ENCODE measurements at regions not wholly inside any gene's neighbourhood (a gene's known extent, or its start where the extent isn't known, plus 50 kb on each side); places are given as distances from the start of the nearest gene placed in this dataset.

- no peak overlapping the region for H3K4me2 ChIP-seq
- H3K27me3 ChIP-seq (ENCODE audit: insufficient read depth, low read depth) = no peaks in the 10 kb centered on the region
- H3K27ac ChIP-seq = no peak overlapping the region
Observed at GRCh38 chr2:104091894-104092293, 762.0 kb upstream of the POU3F3 start.

GRCh38 chr2:104092886-104093285, 761.0 kb upstream of the POU3F3 start:
- no peak overlapping the region for H3K27ac ChIP-seq
- H3K79me2 ChIP-seq (ENCODE audit: insufficient read depth, low read depth) = no peaks in the 10 kb centered on the region
- TF ChIP-seq, protein P1, sequence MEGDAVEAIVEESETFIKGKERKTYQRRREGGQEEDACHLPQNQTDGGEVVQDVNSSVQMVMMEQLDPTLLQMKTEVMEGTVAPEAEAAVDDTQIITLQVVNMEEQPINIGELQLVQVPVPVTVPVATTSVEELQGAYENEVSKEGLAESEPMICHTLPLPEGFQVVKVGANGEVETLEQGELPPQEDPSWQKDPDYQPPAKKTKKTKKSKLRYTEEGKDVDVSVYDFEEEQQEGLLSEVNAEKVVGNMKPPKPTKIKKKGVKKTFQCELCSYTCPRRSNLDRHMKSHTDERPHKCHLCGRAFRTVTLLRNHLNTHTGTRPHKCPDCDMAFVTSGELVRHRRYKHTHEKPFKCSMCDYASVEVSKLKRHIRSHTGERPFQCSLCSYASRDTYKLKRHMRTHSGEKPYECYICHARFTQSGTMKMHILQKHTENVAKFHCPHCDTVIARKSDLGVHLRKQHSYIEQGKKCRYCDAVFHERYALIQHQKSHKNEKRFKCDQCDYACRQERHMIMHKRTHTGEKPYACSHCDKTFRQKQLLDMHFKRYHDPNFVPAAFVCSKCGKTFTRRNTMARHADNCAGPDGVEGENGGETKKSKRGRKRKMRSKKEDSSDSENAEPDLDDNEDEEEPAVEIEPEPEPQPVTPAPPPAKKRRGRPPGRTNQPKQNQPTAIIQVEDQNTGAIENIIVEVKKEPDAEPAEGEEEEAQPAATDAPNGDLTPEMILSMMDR (conservative IDR thresholded peaks at IDR 0.05; ENCODE audit: low read depth, low read length) = no peak
- H4K20me1 ChIP-seq (ENCODE audit: insufficient read depth) = no peaks in the 10 kb centered on the region
- no peak overlapping the region for H3K4me2 ChIP-seq
- H3K4me3 ChIP-seq (IDR thresholded peaks at IDR 0.05; ENCODE audit: insufficient read depth, low read depth, low read length) = no peak overlapping the region
- no peak overlapping the region for H2AFZ ChIP-seq (ENCODE audit: low read depth)
- H3K36me3 ChIP-seq (ENCODE audit: insufficient read depth) = no peaks in the 10 kb centered on the region
- H3K4me1 ChIP-seq (ENCODE audit: low read depth, poor library complexity, severe bottlenecking) = no peaks in the 10 kb centered on the region
- H3K9ac ChIP-seq = no peak overlapping the region
- H3K27me3 ChIP-seq (ENCODE audit: insufficient read depth, low read depth) = no peaks in the 10 kb centered on the region

More at GRCh38 chr2:104091894-104092293, 762.0 kb upstream of the POU3F3 start:
- Histone ChIP-seq H3K4me1 (ENCODE audit: low read depth, poor library complexity, severe bottlenecking) (no peaks in the 10 kb centered on the region), H4K20me1 (ENCODE audit: insufficient read depth) (no peaks in the 10 kb centered on the region), H2AFZ (ENCODE audit: low read depth) (no peak overlapping the region), H3K79me2 (ENCODE audit: insufficient read depth, low read depth) (no peaks in the 10 kb centered on the region), H3K36me3 (ENCODE audit: insufficient read depth) (no peaks in the 10 kb centered on the region), H3K4me3 (IDR thresholded peaks at IDR 0.05; ENCODE audit: insufficient read depth, low read depth, low read length) (no peak overlapping the region), H3K9ac (no peak overlapping the region)
- TF ChIP-seq, protein P1 (conservative IDR thresholded peaks at IDR 0.05; ENCODE audit: low read depth, low read length) = no peak

- Histone ChIP-seq H2AFZ (ENCODE audit: low read depth) (no peak overlapping the region), H3K9ac (no peak overlapping the region), H3K79me2 (ENCODE audit: insufficient read depth, low read depth) (no peaks in the 10 kb centered on the region), H3K27ac (no peak overlapping the region), H3K4me2 (no peak overlapping the region), H3K4me3 (IDR thresholded peaks at IDR 0.05; ENCODE audit: insufficient read depth, low read depth, low read length) (no peak overlapping the region), H4K20me1 (ENCODE audit: insufficient read depth) (no peaks in the 10 kb centered on the region), H3K36me3 (ENCODE audit: insufficient read depth) (no peaks in the 10 kb centered on the region), H3K4me1 (ENCODE audit: low read depth, poor library complexity, severe bottlenecking) (no peaks in the 10 kb centered on the region), H3K27me3 (ENCODE audit: insufficient read depth, low read depth) (no peaks in the 10 kb centered on the region)
- TF ChIP-seq, protein P1 (conservative IDR thresholded peaks at IDR 0.05; ENCODE audit: low read depth, low read length) = no peak
Observed at GRCh38 chr2:104102615-104103014, 751.3 kb upstream of the POU3F3 start.

DNA sequence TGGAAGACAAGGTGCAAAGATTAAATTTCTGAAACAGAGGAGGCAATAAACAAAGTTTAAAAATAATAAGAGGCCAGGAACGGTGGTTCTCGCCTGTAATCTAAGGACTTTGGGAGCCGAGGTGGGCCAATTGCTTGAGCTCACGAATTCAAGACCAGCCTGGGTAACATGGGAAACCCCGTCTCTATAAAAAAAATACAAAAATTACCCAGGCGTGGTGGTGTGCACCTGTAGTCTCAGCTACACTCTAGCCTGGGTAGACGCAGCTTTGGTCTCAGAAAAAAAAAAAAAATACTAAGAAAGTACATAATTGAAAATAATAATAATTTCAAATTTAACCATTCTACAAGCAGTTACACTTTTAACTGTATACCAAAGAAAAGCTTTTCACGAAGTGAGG, 744.6 kb upstream of the POU3F3 start:
- Histone ChIP-seq H3K4me2 (no peak overlapping the region), H3K4me1 (ENCODE audit: low read depth, poor library complexity, severe bottlenecking) (no peaks in the 10 kb centered on the region), H3K79me2 (ENCODE audit: insufficient read depth, low read depth) (no peaks in the 10 kb centered on the region), H3K36me3 (ENCODE audit: insufficient read depth) (no peaks in the 10 kb centered on the region), H2AFZ (ENCODE audit: low read depth) (no peak overlapping the region), H3K27me3 (ENCODE audit: insufficient read depth, low read depth) (no peaks in the 10 kb centered on the region), H4K20me1 (ENCODE audit: insufficient read depth) (no peaks in the 10 kb centered on the region), H3K27ac (no peak overlapping the region), H3K4me3 (IDR thresholded peaks at IDR 0.05; ENCODE audit: insufficient read depth, low read depth, low read length) (no peak overlapping the region), H3K9ac (no peak overlapping the region)
- TF ChIP-seq, protein P1 (conservative IDR thresholded peaks at IDR 0.05; ENCODE audit: low read depth, low read length) = no peak
